Osteoblast (primary cell): ENCODE measurements at regions not wholly inside any gene's neighbourhood (a gene's known extent, or its start where the extent isn't known, plus 50 kb on each side); places are given as distances from the start of the nearest gene placed in this dataset.

Experiments used
- DNase-seq: peaks from one replicate; pipeline ENCODE4 v3.0.0; 2011; ENCODE audit warnings: low spot score, mixed read lengths; ENCODE audit not compliant: insufficient read length; ENCODE audit errors: missing footprints
- H2AFZ ChIP-seq: 2 replicates; pipeline ENCODE4 v1.6.0; 2011; ENCODE audit warnings: mild to moderate bottlenecking, low read length
- H3K27ac ChIP-seq: 2 replicates; pipeline ENCODE4 v1.5.1; 2011; ENCODE audit warnings: mild to moderate bottlenecking, low read depth, low read length, moderate library complexity
- H3K27me3 ChIP-seq: 2 replicates; pipeline ENCODE4 v1.6.0; 2012; ENCODE audit warnings: mild to moderate bottlenecking, control low read depth, inconsistent platforms, low read length, moderate library complexity; ENCODE audit not compliant: insufficient read depth
- H3K36me3 ChIP-seq: 2 replicates; pipeline ENCODE4 v1.5.1; 2011; ENCODE audit warnings: mild to moderate bottlenecking, low read length, control low read depth, moderate library complexity; ENCODE audit not compliant: insufficient read depth
- H3K4me1 ChIP-seq: 2 replicates; pipeline ENCODE4 v1.5.1; 2011; ENCODE audit warnings: mild to moderate bottlenecking, low read length, control low read depth, moderate library complexity; ENCODE audit not compliant: insufficient read depth
- H3K4me2 ChIP-seq: 2 replicates; pipeline ENCODE4 v1.6.0; 2011; ENCODE audit warnings: mild to moderate bottlenecking, low read length; ENCODE audit not compliant: insufficient read depth
- H3K4me3 ChIP-seq: fragments of 200-600 bp; sonication (generic); 3 replicates; pipeline ENCODE4 v1.5.1; 2012; ENCODE audit warnings: mild to moderate bottlenecking, low read length, inconsistent platforms; ENCODE audit not compliant: insufficient read depth
- H3K79me2 ChIP-seq: 2 replicates; pipeline ENCODE4 v1.6.0; 2012; ENCODE audit warnings: mild to moderate bottlenecking, low read length, control low read depth, inconsistent platforms; ENCODE audit not compliant: insufficient read depth
- H3K9me3 ChIP-seq: 2 replicates; pipeline ENCODE4 v1.5.1; 2011; ENCODE audit warnings: low read depth, low read length, control low read depth
- H4K20me1 ChIP-seq: 2 replicates; pipeline ENCODE4 v1.6.0; 2012; ENCODE audit warnings: mild to moderate bottlenecking, low read length, control low read depth; ENCODE audit not compliant: insufficient read depth
- TF ChIP-seq, protein P1 (sequence below): IDR thresholded peaks from 2 replicates; pipeline ENCODE4 v1.5.1; 2011; ENCODE audit warnings: mild to moderate bottlenecking, low read depth, low read length, moderate library complexity; ENCODE audit errors: extremely low read depth

DNA sequence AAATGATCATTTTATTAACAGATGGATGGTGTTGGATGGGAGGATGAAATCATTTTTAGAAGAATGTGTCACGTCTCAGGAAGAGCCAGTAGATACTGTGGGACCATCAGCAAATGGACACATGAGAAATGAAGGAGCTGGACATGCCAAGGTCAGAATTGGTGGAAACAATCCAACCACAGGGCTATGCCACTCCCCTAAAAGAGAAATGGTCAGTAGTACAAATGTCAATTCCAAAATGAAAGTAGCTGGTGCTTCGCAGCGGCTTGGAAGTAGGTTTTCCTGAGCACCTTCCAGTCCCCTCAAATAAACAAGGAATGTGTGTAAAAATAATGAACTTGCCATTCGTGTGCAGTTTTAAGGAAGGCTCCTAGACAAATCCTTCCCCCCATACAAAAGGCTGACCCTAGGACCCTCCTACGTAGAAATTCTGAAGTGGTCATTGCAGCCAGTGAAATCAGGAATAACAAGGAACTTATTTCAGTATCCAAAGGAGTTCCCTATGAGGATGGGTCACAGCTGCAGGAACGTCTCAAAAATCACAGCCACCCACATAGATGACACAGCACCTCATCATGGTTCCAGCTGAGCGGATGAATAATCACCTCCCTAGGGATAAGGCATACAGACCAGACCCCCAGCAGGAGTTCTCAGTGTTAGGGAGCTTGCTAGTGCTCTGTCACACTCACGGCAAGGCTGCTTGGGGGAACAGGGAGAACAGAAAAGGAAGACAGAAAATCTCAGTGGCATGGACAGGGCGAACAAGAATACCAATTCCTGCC, 239.2 kb downstream of the HS3ST3A1 start:
- peak; percentile 52 for DNase-seq
- Histone ChIP-seq H3K79me2 (no peaks in the 10 kb centered on the region), H3K9me3 (no peaks in the 10 kb centered on the region), H4K20me1 (no peaks in the 10 kb centered on the region), H2AFZ (peak overlapping the region; percentile 4), H3K4me1 (peaks cover 36% of the 10 kb centered on the region), H3K27ac (peak overlapping the region; percentile 69), H3K36me3 (no peaks in the 10 kb centered on the region), H3K4me3 (peak overlapping the region; percentile 58), H3K27me3 (no peaks in the 10 kb centered on the region), H3K4me2 (peak overlapping the region; percentile 56)
- TF ChIP-seq, protein P1, sequence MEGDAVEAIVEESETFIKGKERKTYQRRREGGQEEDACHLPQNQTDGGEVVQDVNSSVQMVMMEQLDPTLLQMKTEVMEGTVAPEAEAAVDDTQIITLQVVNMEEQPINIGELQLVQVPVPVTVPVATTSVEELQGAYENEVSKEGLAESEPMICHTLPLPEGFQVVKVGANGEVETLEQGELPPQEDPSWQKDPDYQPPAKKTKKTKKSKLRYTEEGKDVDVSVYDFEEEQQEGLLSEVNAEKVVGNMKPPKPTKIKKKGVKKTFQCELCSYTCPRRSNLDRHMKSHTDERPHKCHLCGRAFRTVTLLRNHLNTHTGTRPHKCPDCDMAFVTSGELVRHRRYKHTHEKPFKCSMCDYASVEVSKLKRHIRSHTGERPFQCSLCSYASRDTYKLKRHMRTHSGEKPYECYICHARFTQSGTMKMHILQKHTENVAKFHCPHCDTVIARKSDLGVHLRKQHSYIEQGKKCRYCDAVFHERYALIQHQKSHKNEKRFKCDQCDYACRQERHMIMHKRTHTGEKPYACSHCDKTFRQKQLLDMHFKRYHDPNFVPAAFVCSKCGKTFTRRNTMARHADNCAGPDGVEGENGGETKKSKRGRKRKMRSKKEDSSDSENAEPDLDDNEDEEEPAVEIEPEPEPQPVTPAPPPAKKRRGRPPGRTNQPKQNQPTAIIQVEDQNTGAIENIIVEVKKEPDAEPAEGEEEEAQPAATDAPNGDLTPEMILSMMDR = no peak

DNA sequence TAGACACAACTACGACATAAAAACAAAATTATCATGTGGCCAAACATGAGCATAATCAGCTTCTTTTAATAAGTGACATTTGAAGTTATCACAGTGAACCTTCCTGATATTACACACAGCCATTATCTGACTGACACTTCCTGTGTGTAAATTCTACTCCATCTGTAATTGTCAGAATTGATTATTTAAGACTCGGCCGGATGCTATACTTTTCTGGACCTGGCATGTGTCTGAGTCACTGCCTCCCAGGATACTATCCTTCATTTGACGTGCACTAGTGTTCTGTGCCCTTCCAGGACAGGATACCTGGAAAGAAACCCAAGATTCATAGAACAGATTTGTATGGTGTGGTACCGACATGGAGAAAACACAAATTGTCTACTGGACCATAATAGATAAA, 242.0 kb downstream of the HS3ST3A1 start:
- Histone ChIP-seq H2AFZ (no peak overlapping the region), H3K4me3 (no peak overlapping the region), H3K4me1 (peaks cover 27% of the 10 kb centered on the region), H3K9me3 (no peaks in the 10 kb centered on the region), H3K27ac (no peak overlapping the region), H4K20me1 (no peaks in the 10 kb centered on the region), H3K27me3 (no peaks in the 10 kb centered on the region), H3K36me3 (no peaks in the 10 kb centered on the region), H3K79me2 (no peaks in the 10 kb centered on the region), H3K4me2 (no peak overlapping the region)
- DNase-seq = no peak
- TF ChIP-seq, protein P1 = no peak

- Histone ChIP-seq H2AFZ (no peak overlapping the region), H3K4me3 (no peak overlapping the region), H3K79me2 (no peaks in the 10 kb centered on the region), H4K20me1 (no peaks in the 10 kb centered on the region), H3K36me3 (no peaks in the 10 kb centered on the region), H3K4me1 (peaks cover 14% of the 10 kb centered on the region), H3K4me2 (no peak overlapping the region), H3K27ac (no peak overlapping the region), H3K9me3 (no peaks in the 10 kb centered on the region), H3K27me3 (no peaks in the 10 kb centered on the region)
- TF ChIP-seq, protein P1 = no peak
- DNase-seq = no peak
These were observed 246.7 kb downstream of the HS3ST3A1 start for GRCh38 chr17:13355054-13355453.

DNA sequence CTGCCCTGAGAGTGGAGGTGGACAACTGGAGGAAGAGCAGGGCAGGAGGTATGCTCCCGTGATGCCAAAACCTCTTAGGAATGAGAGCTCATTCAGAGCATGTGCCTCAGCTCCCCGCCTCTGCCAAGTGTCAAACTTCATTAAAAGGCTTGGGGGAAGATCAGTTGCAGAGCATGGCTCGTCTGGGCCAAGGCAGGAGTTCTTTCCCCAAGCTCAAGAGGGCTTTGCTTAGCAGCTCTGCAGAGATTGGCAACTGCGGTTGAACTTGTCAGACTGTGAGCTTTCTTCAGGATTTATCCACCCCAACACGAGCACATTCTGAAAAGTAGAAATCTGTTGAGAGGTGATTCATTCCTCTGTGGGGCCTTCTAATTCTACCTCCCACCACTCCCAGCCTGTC, 248.1 kb downstream of the HS3ST3A1 start:
- Histone ChIP-seq H3K4me2 (no peak overlapping the region), H2AFZ (peak overlapping the region; percentile 10), H3K9me3 (no peaks in the 10 kb centered on the region), H4K20me1 (no peaks in the 10 kb centered on the region), H3K27ac (peak overlapping the region; percentile 20), H3K4me3 (no peak overlapping the region), H3K4me1 (peaks cover 14% of the 10 kb centered on the region), H3K27me3 (no peaks in the 10 kb centered on the region), H3K79me2 (no peaks in the 10 kb centered on the region), H3K36me3 (no peaks in the 10 kb centered on the region)
- TF ChIP-seq, protein P1 = no peak
- no peak for DNase-seq
